ENCODE measurements at regions not wholly inside any gene's neighbourhood (a gene's known extent, or its start where the extent isn't known, plus 50 kb on each side); places are given as distances from the start of the nearest gene placed in this dataset.

DNA sequence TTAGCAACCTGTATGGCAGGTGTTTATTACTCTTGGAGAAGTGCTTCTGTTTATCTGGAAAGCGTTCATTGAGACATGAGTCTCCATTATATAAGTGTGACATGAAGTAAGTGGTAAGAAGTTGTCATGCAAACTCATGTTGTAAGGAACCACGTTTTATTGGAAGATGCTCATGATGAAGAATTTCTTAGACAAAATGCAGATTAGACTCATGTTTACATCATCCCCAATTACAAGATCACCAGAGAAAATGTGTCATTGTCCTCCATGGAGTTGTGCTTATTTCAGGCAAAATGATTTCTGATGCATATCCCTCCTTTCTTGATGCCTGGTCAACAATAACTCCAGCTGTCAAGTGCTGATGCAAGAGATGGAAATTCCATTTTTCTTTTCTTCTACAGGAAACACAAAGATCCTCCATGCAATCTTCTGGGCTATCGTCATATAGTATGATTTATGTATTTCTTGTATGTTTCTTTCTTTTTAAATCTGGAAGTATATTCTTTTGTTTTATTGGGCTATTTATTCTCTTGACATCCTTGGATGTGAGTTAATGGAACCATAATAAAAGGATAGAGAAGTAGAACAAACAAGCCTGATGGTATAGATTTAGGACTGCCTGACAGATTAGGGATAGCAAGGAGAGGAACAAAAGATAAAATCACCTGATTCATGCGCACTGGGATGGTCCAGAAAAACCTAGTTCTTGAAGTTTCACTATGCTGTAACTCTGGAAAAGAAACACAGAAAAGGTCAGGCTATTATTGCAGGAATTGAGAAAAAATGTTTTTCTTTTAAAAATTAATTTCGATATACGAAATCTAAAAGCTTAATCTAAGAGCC lies 50.7 kb upstream of the DIAPH3 start:
- no peak for ATAC-seq (ENCODE audit: insufficient number of reproducible peaks, low FRiP score, low read depth)

GRCh38 chr13:60220072-60220471 lies 56.3 kb upstream of the DIAPH3 start:
- Histone ChIP-seq H3K27ac (no peak overlapping the region), H3K36me3 (no peaks in the 10 kb centered on the region), H3K4me3 (no peak overlapping the region), H3K27me3 (replicated peaks; ENCODE audit: insufficient read depth) (no peaks in the 10 kb centered on the region), H3K9me3 (no peaks in the 10 kb centered on the region), H3K4me1 (ENCODE audit: control insufficient read depth in 1 of 2, low read depth in 2 of 2) (no peaks in the 10 kb centered on the region)
- TF ChIP-seq CTCF (IDR thresholded peaks at IDR 0.05) = no peak
- DNase-seq (ENCODE audit: low spot score) = no peak
- no peak for ATAC-seq (ENCODE audit: insufficient number of reproducible peaks, low FRiP score, low read depth)

More for the DNA sequence above, 50.7 kb upstream of the DIAPH3 start:
- H3K4me1 ChIP-seq (ENCODE audit: control insufficient read depth in 1 of 2, low read depth in 2 of 2) = no peaks in the 10 kb centered on the region
- no peaks in the 10 kb centered on the region for H3K27me3 ChIP-seq (replicated peaks; ENCODE audit: insufficient read depth)
- no peak overlapping the region for H3K27ac ChIP-seq
- no peaks in the 10 kb centered on the region for H3K9me3 ChIP-seq
- no peak overlapping the region for H3K4me3 ChIP-seq
- no peak for DNase-seq (ENCODE audit: low spot score)
- no peak for TF ChIP-seq CTCF (IDR thresholded peaks at IDR 0.05)
- H3K36me3 ChIP-seq = no peaks in the 10 kb centered on the region

GRCh38 chr13:60221581-60221980 lies 57.9 kb upstream of the DIAPH3 start:
- no peaks in the 10 kb centered on the region for H3K27me3 ChIP-seq (replicated peaks; ENCODE audit: insufficient read depth)
- TF ChIP-seq CTCF (IDR thresholded peaks at IDR 0.05) = no peak
- no peak for DNase-seq (ENCODE audit: low spot score)

DNA sequence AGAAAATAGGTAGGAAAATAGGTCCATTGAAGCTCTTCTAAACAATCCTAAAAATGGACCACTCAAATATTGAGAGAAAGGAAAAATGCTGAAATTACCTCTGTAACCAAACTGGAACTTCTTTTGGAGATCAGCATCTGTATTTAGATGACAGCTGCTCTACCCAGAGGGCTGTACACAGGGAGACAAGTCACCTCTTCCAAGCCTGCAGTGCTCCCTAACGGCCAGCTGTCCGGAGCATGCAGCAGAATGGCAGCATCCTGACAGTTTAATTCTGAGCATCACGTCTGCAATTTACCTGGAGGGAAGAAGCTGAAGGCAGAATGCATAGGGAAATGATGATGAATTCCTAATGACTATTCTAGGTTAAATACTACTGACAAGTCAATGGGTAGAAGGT lies 62.8 kb upstream of the DIAPH3 start:
- DNase-seq (ENCODE audit: low spot score) = no peak

More at GRCh38 chr13:60221581-60221980, 57.9 kb upstream of the DIAPH3 start:
- Histone ChIP-seq H3K9me3 (no peaks in the 10 kb centered on the region), H3K27ac (no peak overlapping the region), H3K4me3 (no peak overlapping the region), H3K36me3 (no peaks in the 10 kb centered on the region), H3K4me1 (ENCODE audit: control insufficient read depth in 1 of 2, low read depth in 2 of 2) (no peaks in the 10 kb centered on the region)
- no peak for ATAC-seq (ENCODE audit: insufficient number of reproducible peaks, low FRiP score, low read depth)

DNA sequence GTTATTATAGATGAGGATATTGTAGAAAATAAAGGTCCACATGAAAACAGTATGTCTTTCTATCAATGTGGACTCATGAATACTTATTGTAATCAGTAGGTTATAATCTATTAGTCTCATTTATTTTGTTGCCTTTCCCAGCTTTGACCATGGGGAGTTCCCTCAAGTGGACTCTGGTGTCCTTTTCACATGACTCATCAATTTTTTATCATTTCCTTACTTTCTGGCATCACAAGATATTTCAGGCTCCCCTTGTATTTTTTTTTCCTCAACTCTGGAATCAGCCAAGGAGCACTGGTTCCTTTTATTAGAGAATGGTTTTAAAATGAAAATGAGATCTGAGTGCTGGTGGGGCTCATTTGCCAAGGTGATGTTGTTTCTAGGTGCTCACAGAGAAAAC lies 63.4 kb upstream of the DIAPH3 start:
- Histone ChIP-seq H3K4me1 (ENCODE audit: control insufficient read depth in 1 of 2, low read depth in 2 of 2) (no peaks in the 10 kb centered on the region), H3K4me3 (no peak overlapping the region), H3K27me3 (replicated peaks; ENCODE audit: insufficient read depth) (no peaks in the 10 kb centered on the region), H3K36me3 (no peaks in the 10 kb centered on the region), H3K9me3 (no peaks in the 10 kb centered on the region), H3K27ac (no peak overlapping the region)
- no peak for TF ChIP-seq CTCF (IDR thresholded peaks at IDR 0.05)
- no peak for ATAC-seq (ENCODE audit: insufficient number of reproducible peaks, low FRiP score, low read depth)
- no peak for DNase-seq (ENCODE audit: low spot score)

More for the DNA sequence above, 62.8 kb upstream of the DIAPH3 start:
- Histone ChIP-seq H3K4me1 (ENCODE audit: control insufficient read depth in 1 of 2, low read depth in 2 of 2) (no peaks in the 10 kb centered on the region), H3K27ac (no peak overlapping the region), H3K36me3 (no peaks in the 10 kb centered on the region), H3K9me3 (no peaks in the 10 kb centered on the region), H3K4me3 (no peak overlapping the region), H3K27me3 (replicated peaks; ENCODE audit: insufficient read depth) (no peaks in the 10 kb centered on the region)
- TF ChIP-seq CTCF (IDR thresholded peaks at IDR 0.05) = no peak
- ATAC-seq (ENCODE audit: insufficient number of reproducible peaks, low FRiP score, low read depth) = no peak

Measured in thoracic aorta (tissue), 2 donors.